Right lobe of liver (tissue), 4 donors: ENCODE measurements at regions not wholly inside any gene's neighbourhood (a gene's known extent, or its start where the extent isn't known, plus 50 kb on each side); places are given as distances from the start of the nearest gene placed in this dataset.

Experiments used
- CTCF ChIP-seq, 4 donors: fragments of 200-600 bp in 3 of 4; fragments of 450-650 bp in 1 of 4; IDR thresholded peaks; one replicate each; pipeline versions ENCODE4 v1.5.1 to v1.8.0; 2016 to 2022; ENCODE audit warnings: antibody characterized with exemption in 4 of 4, mild to moderate bottlenecking in 2 of 4
- POLR2A ChIP-seq: fragments of 450-650 bp; IDR thresholded peaks from one replicate; pipeline ENCODE4 v1.6.1; 2017; ENCODE audit warnings: antibody characterized with exemption, mild to moderate bottlenecking
- donor health status: DM: no; HTN: no; CAD: no.
- donor health status: DM: no; HTN: no; CAD: no.
- donor health status: DM: no; HTN: yes; CAD: no.

GRCh38 chr11:116665523-116665922 lies 107.3 kb downstream of the BUD13 start:
- no peak for TF ChIP-seq CTCF (IDR thresholded peaks at IDR 0.05)
- no peak for TF ChIP-seq POLR2A
